Trophoblast cell (in vitro differentiated cells and primary cell): ENCODE measurements at regions not wholly inside any gene's neighbourhood (a gene's known extent, or its start where the extent isn't known, plus 50 kb on each side); places are given as distances from the start of the nearest gene placed in this dataset.

Experiments
- DNase-seq, 2 donors: peaks; one replicate each; pipeline ENCODE4 v3.0.0-alpha.2; 2016
- H2AFZ ChIP-seq: 2 replicates; pipeline ENCODE4 v1.6.1; 2013; ENCODE audit warnings: low read length, moderate library complexity, mild to moderate bottlenecking; ENCODE audit not compliant: insufficient read depth, poor library complexity
- H2AK5ac ChIP-seq: 2 replicates; pipeline ENCODE4 v1.6.1; 2013; ENCODE audit warnings: mild to moderate bottlenecking, low read length
- H2BK120ac ChIP-seq: 2 replicates; pipeline ENCODE4 v1.6.1; 2013; ENCODE audit warnings: low read length, mild to moderate bottlenecking, moderate library complexity; ENCODE audit not compliant: insufficient read depth, poor library complexity
- H2BK12ac ChIP-seq: 2 replicates; pipeline ENCODE4 v1.6.1; 2013; ENCODE audit warnings: mild to moderate bottlenecking, low read length, moderate library complexity
- H2BK5ac ChIP-seq: 2 replicates; pipeline ENCODE4 v1.6.1; 2013; ENCODE audit warnings: low read length, low read depth, moderate library complexity, mild to moderate bottlenecking; ENCODE audit not compliant: poor library complexity
- H3K14ac ChIP-seq: 2 replicates; pipeline ENCODE4 v1.6.1; 2013; ENCODE audit warnings: mild to moderate bottlenecking, low read length
- H3K18ac ChIP-seq: 2 replicates; pipeline ENCODE4 v1.6.1; 2013; ENCODE audit warnings: mild to moderate bottlenecking, low read length
- H3K23ac ChIP-seq: 2 replicates; pipeline ENCODE4 v1.6.1; 2013; ENCODE audit warnings: low read length
- H3K27ac ChIP-seq: 2 replicates; pipeline ENCODE4 v1.5.1; 2013; ENCODE audit warnings: low read depth, mild to moderate bottlenecking, inconsistent platforms, low read length, moderate library complexity
- H3K27me3 ChIP-seq: 2 replicates; pipeline ENCODE4 v1.6.1; 2013; ENCODE audit warnings: inconsistent platforms, mild to moderate bottlenecking, low read length, moderate library complexity; ENCODE audit not compliant: insufficient read depth
- H3K36me3 ChIP-seq, 2 experiments: 1 replicate in 1 of 2; 2 replicates in 1 of 2; pipeline ENCODE4 v1.6.1; 2013; ENCODE audit warnings: low read length in 2 of 2, mild to moderate bottlenecking in 2 of 2, moderate library complexity in 1 of 2; ENCODE audit not compliant: insufficient read depth in 2 of 2, control insufficient read depth in 1 of 2
- H3K4ac ChIP-seq: 2 replicates; pipeline ENCODE4 v1.6.1; 2013; ENCODE audit warnings: low read depth, mild to moderate bottlenecking, low read length, moderate library complexity
- H3K4me1 ChIP-seq, 2 experiments: 1 replicate in 1 of 2; 2 replicates in 1 of 2; pipeline ENCODE4 v1.6.1; 2013; ENCODE audit warnings: low read length in 2 of 2, mild to moderate bottlenecking in 2 of 2, moderate library complexity in 1 of 2; ENCODE audit not compliant: insufficient read depth in 2 of 2, control insufficient read depth in 1 of 2
- H3K4me2 ChIP-seq: 2 replicates; pipeline ENCODE4 v1.6.1; 2013; ENCODE audit warnings: inconsistent platforms, mild to moderate bottlenecking, low read length, moderate library complexity
- H3K4me3 ChIP-seq: 2 replicates; pipeline ENCODE4 v1.5.1; 2013; ENCODE audit warnings: mild to moderate bottlenecking, low read depth, low read length, inconsistent platforms
- H3K79me1 ChIP-seq: one replicate; pipeline ENCODE4 v1.6.1; 2013; ENCODE audit warnings: low read length
- H3K79me2 ChIP-seq: 2 replicates; pipeline ENCODE4 v1.6.1; 2013; ENCODE audit warnings: low read length, mild to moderate bottlenecking; ENCODE audit not compliant: control insufficient read depth, insufficient read depth, poor library complexity
- H3K9ac ChIP-seq: 2 replicates; pipeline ENCODE4 v1.6.1; 2013; ENCODE audit warnings: mild to moderate bottlenecking, low read length
- H3K9me3 ChIP-seq: 2 replicates; pipeline ENCODE4 v1.6.1; 2013; ENCODE audit warnings: low read depth, mild to moderate bottlenecking, control low read depth, inconsistent platforms, low read length; ENCODE audit not compliant: insufficient read depth
- H4K12ac ChIP-seq: 2 replicates; pipeline ENCODE4 v1.6.1; 2013; ENCODE audit warnings: low read depth, mild to moderate bottlenecking, low read length, moderate library complexity
- H4K8ac ChIP-seq: 2 replicates; pipeline ENCODE4 v1.6.1; 2013; ENCODE audit warnings: low read depth, mild to moderate bottlenecking, low read length, moderate library complexity
- H4K91ac ChIP-seq: one replicate; pipeline ENCODE4 v1.6.1; 2013; ENCODE audit warnings: low read depth, mild to moderate bottlenecking, low read length, moderate library complexity
- WGBS: extraction: QIAGEN DNeasy Blood & Tissue Kit; methylation state at CpG from one replicate; pipeline ENCODE4 v1.1.7; 2013; ENCODE audit warnings: missing lambda C conversion rate; ENCODE audit not compliant: insufficient read length, insufficient coverage; ENCODE audit errors: extremely low coverage; 5-methylcytosine and 5-hydroxymethylcytosine counted together

DNA sequence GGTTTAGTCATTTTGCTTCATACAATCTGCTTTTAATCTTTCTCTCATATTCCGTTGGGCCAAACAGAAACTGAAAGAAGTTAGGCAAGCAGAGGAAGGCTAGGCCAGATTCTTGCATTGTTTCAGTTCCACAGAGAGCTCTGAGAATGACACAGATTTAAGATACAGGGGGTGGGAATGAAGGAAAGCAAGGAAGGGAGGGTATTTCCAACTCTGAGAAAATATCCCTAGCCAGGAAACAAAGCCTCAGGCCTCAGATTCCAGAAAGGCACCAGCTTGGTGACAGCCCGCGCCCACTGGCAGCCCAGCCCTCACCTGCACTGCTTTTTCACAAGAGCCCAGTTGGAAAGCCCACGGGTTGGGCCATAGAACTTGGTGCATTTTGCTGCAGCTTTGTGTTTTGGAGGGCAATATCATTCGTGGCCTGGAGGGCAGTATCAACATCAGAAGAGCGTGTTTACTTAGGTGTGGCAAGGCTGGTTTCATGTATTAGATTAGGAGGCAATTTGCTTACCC lies 63.5 kb downstream of the ENC1 start:
- H4K8ac ChIP-seq: peak overlapping the region; percentile 17
- no peak overlapping the region for H3K4me3 ChIP-seq
- peaks cover 24% of the 10 kb centered on the region for H3K79me1 ChIP-seq
- H2AK5ac ChIP-seq: peak overlapping the region; percentile 13
- H3K23ac ChIP-seq: no peak overlapping the region
- peak overlapping the region; percentile 23 for H2BK5ac ChIP-seq
- no peak overlapping the region for H3K4me2 ChIP-seq
- H3K4ac ChIP-seq: no peak overlapping the region
- no CpG with 5 or more reads among the region's 6 CpGs for WGBS
- H2BK12ac ChIP-seq: peak overlapping the region; percentile 27
- H3K9me3 ChIP-seq: no peaks in the 10 kb centered on the region
- no peak overlapping the region for H3K18ac ChIP-seq
- no peaks in the 10 kb centered on the region for H3K79me2 ChIP-seq
- peak overlapping the region; percentile 25 for H4K91ac ChIP-seq
- H3K9ac ChIP-seq: no peak overlapping the region
- H2AFZ ChIP-seq: peak overlapping the region; percentile 20
- H3K4me1 ChIP-seq: peaks cover 16% of the 10 kb centered on the region in 2 experiments
- H2BK120ac ChIP-seq: peak overlapping the region; percentile 1
- H4K12ac ChIP-seq: no peak overlapping the region
- H3K27ac ChIP-seq: peak overlapping the region; percentile 46
- no peaks in the 10 kb centered on the region for H3K36me3 ChIP-seq
- H3K14ac ChIP-seq: peak overlapping the region; percentile 38
- H3K27me3 ChIP-seq: no peaks in the 10 kb centered on the region
- DNase-seq: peak; percentile 89 to 96

DNA sequence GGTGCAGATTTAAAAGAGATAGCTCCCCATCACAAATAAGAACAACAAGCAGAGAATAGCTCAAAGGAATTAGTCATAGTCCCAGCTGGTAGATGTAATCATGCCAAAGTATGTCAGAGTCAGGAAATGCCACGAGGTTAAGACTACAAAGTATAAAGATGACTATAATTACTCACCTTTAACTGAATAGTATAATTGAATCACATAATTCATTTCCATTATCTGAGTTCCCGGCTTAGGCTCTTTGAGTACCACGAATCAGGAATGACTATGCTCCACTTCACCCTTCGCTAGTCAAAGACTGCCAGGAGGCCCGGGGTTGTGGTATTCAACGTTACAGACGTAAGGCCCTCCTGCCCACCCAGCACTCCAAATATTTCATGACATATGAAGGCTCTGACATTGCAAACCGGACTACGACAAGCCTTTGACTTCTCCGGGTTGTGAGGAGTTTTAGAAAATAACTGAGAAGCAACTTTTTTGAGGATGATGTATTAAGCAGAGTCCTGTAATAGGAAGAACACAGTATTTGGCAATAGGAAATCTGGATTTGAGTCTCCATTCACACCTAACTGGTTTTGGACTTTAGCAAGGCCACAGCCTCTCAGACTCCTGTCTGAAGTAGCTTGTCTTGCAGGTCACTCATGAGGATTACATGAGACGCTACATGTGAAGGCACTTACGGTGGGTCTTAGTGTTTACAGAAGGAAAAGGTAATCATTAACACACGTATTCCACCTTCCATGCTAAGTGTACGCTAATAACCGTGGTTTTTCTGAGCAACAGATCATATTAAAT lies 64.6 kb downstream of the ENC1 start:
- Histone ChIP-seq H3K23ac (no peak overlapping the region), H2BK120ac (peak overlapping the region; percentile 93), H3K79me2 (no peaks in the 10 kb centered on the region), H3K4ac (peak overlapping the region; percentile 77), H2AK5ac (peak overlapping the region; percentile 89), H3K9me3 (no peaks in the 10 kb centered on the region), H3K14ac (peak overlapping the region; percentile 80), H2BK5ac (peak overlapping the region; percentile 89), H2AFZ (peak overlapping the region; percentile 44), H3K18ac (peak overlapping the region; percentile 68), H3K79me1 (peaks cover 24% of the 10 kb centered on the region), H4K8ac (no peak overlapping the region), H4K91ac (peak overlapping the region; percentile 88), H3K9ac (no peak overlapping the region), H3K4me1 (peaks cover 16% of the 10 kb centered on the region in 2 experiments), H3K27me3 (no peaks in the 10 kb centered on the region), H3K4me3 (no peak overlapping the region), H2BK12ac (peak overlapping the region; percentile 96), H3K36me3 (no peaks in the 10 kb centered on the region), H3K4me2 (no peak overlapping the region), H3K27ac (peak overlapping the region; percentile 59), H4K12ac (no peak overlapping the region)
- DNase-seq: peak; percentile 37 to 84
- WGBS: no CpG with 5 or more reads among the region's 15 CpGs

DNA sequence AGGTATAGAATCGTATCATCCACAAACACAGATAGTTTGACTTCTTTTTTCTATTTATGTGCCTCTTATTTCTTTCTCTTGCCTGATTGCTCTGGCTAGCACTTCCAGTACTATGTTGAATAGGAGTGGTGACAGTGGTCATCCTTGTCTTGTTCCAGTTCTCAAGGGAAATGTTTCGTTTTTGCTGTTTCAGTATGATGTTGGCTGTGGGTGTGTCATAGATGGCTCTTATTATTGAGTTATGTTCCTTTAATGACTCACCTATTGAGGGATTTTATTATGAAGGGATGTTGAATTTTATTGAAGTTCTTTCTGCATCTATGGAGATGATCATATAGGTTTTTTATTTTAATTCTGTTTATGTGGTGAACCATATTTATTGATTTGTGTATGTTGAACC lies 70.3 kb downstream of the ENC1 start:
- Histone ChIP-seq H3K4me1 (peaks cover 10 to 13% of the 10 kb centered on the region in 2 experiments), H3K9ac (no peak overlapping the region), H3K4me3 (no peak overlapping the region), H3K14ac (no peak overlapping the region), H3K27ac (no peak overlapping the region), H3K27me3 (no peaks in the 10 kb centered on the region), H3K18ac (no peak overlapping the region), H4K91ac (no peak overlapping the region), H3K79me2 (no peaks in the 10 kb centered on the region), H4K12ac (no peak overlapping the region), H3K4ac (no peak overlapping the region), H2BK12ac (no peak overlapping the region), H4K8ac (no peak overlapping the region), H3K36me3 (no peaks in the 10 kb centered on the region), H2AFZ (no peak overlapping the region), H3K9me3 (no peaks in the 10 kb centered on the region), H3K23ac (no peak overlapping the region), H2BK120ac (no peak overlapping the region), H3K4me2 (no peak overlapping the region), H2BK5ac (no peak overlapping the region), H3K79me1 (peaks cover 11% of the 10 kb centered on the region), H2AK5ac (no peak overlapping the region)
- no CpG with 5 or more reads among the region's 2 CpGs for WGBS
- no peak for DNase-seq

DNA sequence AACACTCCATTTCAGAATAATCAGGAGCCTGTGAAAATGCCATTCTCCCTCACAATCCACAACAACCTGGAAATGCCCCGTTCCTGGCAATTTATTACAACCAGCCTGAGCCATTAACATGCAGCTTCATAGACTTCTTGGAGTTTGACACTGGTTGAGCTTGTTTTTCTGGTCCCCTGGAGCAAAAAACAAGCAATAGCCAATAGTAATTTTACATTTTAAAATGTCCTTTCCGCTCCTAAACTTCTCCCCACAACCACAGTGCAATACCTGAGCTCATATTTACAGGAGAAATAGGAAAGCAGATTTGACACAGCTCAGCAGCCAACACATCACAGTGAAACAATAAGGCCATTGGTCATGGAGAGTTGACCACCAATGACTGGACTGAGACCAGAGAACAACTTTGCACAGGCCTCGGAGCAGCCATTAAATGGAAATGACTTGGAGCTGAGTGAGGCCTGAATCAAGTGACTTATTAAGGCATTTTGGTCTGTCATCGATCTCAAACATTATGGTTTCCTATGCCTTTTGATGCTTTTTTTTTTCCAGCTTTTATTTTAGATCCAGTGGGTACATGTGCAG lies 73.0 kb downstream of the ENC1 start:
- H3K9ac ChIP-seq: no peak overlapping the region
- H3K23ac ChIP-seq: no peak overlapping the region
- peak overlapping the region; percentile 75 for H2BK120ac ChIP-seq
- peak in 1 of 2 donors; percentile 61 for DNase-seq
- no peak overlapping the region for H2BK5ac ChIP-seq
- no peak overlapping the region for H3K14ac ChIP-seq
- peaks cover 10 to 11% of the 10 kb centered on the region in 2 experiments for H3K4me1 ChIP-seq
- peak overlapping the region; percentile 75 for H4K8ac ChIP-seq
- no peaks in the 10 kb centered on the region for H3K27me3 ChIP-seq
- no peak overlapping the region for H2BK12ac ChIP-seq
- H3K36me3 ChIP-seq: no peaks in the 10 kb centered on the region
- H4K12ac ChIP-seq: no peak overlapping the region
- no peak overlapping the region for H3K4me3 ChIP-seq
- peaks cover 13% of the 10 kb centered on the region for H3K79me1 ChIP-seq
- no peaks in the 10 kb centered on the region for H3K9me3 ChIP-seq
- H3K18ac ChIP-seq: no peak overlapping the region
- H2AK5ac ChIP-seq: no peak overlapping the region
- H3K79me2 ChIP-seq: peaks cover 2% of the 10 kb centered on the region
- H3K27ac ChIP-seq: peak overlapping the region; percentile 65
- peak overlapping the region; percentile 72 for H4K91ac ChIP-seq
- peak overlapping the region; percentile 25 for H3K4ac ChIP-seq
- no CpG with 5 or more reads among the region's 4 CpGs for WGBS
- H3K4me2 ChIP-seq: no peak overlapping the region
- no peak overlapping the region for H2AFZ ChIP-seq
